ENCODE measurements at regions not wholly inside any gene's neighbourhood (a gene's known extent, or its start where the extent isn't known, plus 50 kb on each side); places are given as distances from the start of the nearest gene placed in this dataset.

DNA sequence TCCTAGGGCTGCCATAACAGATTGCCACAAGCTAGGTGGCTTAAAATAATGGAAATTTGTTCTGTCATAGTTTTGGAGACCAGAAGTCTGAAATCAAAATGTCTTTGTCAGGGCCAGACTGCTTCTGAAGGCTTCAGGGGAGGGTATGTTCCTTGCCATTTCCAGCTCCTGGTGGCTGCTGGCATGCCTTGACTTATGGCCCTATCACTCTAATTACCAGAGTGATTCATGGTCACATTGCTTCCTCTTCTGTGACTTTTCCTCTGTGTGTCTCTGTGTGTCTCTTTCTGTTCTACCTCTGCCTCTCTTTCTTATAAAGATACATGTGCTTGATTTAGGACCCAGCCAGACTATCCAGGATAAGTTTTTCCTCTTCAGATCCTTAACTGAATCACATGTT is 635.2 kb upstream of the IMPG1 start:
- no peak for TF ChIP-seq POLR2AphosphoS5 (IDR thresholded peaks at IDR 0.05; ENCODE audit: low read depth)
- no peak for TF ChIP-seq CTCF (IDR thresholded peaks at IDR 0.05; ENCODE audit: insufficient read depth, low read length)

All from HL-60 (cell line).